Colon (tissue), 2 donors: ENCODE measurements at regions not wholly inside any gene's neighbourhood (a gene's known extent, or its start where the extent isn't known, plus 50 kb on each side); places are given as distances from the start of the nearest gene placed in this dataset.
"Not testable (repeated sequence)": the region's sequence is repeated elsewhere in the genome, so short reads cannot be mapped to it uniquely, and the experiment has no call there.

ENCODE experiments used
- FAIRE-seq: peaks from 2 replicates; lab custom pipeline; 2012; peaks lifted over from hg19 to GRCh38; lab: Jason Lieb, UNC
- donor health status: control.
- donor health status: control.

GRCh38 chr16:63467513-63467912 lies 1431.3 kb upstream of the CDH8 start:
- FAIRE-seq = no peak

- no peak for FAIRE-seq
Measured at GRCh38 chr16:63462316-63462715, 1426.1 kb upstream of the CDH8 start.

- no peak for FAIRE-seq
Measured at GRCh38 chr16:63461248-63461841, 1425.1 kb upstream of the CDH8 start.

- FAIRE-seq = no peak
Measured at GRCh38 chr16:63458846-63459245, 1422.6 kb upstream of the CDH8 start.

- FAIRE-seq = no peak
Measured at GRCh38 chr16:63457869-63458268, 1421.6 kb upstream of the CDH8 start.

- no peak for FAIRE-seq
Measured at GRCh38 chr16:63453261-63453660, 1417.0 kb upstream of the CDH8 start.

GRCh38 chr16:63447121-63447520 lies 1410.9 kb upstream of the CDH8 start:
- no peak for FAIRE-seq

DNA sequence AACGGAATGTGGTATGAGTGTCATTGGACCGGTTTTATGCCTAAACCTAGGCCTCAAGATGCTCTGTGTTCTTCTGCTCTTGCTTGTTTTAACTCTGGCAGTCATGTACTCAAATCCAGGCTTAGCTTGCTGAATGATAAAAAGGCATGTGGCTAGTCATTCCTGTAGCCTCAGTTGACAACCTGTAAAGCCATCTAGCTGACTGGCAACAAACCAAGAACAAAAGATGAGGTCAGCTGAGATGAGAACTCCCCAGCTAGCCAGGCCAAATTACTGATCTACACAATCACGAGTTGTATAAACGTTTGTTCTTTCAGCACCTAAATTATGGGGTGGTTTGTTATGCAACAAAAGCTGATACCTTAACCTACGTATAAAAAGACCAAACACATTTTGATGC lies 1406.0 kb upstream of the CDH8 start:
- FAIRE-seq = no peak

- FAIRE-seq = no peak
Measured at GRCh38 chr16:63426275-63426870, 1390.1 kb upstream of the CDH8 start.

DNA sequence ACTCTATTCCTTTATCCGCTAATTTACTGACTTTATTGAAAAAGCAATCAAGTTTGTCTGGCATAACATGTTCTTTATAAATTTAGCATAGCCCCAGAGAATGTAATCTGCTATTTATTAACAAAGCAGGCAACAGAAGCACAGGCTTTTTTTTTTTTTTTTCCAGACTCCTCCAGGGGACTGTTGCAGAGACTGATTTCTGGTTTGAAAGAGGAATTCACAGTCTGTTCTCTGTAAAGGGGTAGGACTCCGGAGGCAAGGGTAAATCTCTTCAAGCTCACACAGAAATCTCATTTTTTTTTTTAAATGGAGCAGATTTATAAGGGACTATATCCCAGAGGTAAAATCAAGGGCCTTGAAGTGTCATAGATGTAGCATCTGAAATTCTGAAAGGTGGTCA lies 1386.5 kb upstream of the CDH8 start:
- no peak for FAIRE-seq

DNA sequence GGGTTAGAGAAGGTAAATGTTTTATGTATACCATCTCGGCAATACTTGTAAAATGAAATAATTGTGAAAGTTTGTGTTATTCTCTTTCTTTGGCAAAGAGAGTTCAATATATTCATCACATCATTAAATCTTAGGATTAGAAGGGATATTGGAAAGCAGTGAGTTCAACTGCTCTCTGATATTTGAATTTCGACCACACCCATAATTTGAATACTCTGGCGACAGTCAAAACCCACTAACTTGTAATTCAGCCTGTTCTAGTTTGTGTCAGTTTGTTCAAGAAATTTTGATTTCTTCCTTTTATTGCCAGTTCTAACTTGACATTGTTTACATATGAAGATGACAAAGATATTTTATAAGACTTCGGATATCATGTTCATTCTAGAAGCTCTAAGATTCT lies 1380.5 kb upstream of the CDH8 start:
- no peak for FAIRE-seq

GRCh38 chr16:63415014-63415413 lies 1378.8 kb upstream of the CDH8 start:
- no peak for FAIRE-seq

GRCh38 chr16:63410594-63410993 lies 1374.4 kb upstream of the CDH8 start:
- FAIRE-seq = no peak

GRCh38 chr16:63403792-63404191 lies 1367.6 kb upstream of the CDH8 start:
- FAIRE-seq = no peak

DNA sequence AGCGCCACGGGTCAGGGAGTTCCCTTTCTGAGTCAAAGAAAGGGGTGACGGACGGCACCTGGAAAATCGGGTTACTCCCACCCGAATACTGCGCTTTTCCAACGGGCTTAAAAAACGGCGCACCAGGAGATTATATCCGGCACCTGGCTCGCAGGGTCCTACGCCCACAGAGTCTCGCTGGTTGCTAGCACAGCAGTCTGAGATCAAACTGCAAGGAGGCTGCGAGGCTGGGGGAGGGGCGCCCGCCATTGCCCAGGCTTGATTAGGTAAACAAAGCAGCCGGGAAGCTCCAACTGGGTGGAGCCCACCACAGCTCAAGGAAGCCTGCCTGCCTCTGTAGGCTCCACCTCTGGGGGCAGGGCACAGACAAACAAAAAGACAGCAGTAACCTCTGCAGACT lies 1352.0 kb upstream of the CDH8 start:
- FAIRE-seq = not testable (repeated sequence)

DNA sequence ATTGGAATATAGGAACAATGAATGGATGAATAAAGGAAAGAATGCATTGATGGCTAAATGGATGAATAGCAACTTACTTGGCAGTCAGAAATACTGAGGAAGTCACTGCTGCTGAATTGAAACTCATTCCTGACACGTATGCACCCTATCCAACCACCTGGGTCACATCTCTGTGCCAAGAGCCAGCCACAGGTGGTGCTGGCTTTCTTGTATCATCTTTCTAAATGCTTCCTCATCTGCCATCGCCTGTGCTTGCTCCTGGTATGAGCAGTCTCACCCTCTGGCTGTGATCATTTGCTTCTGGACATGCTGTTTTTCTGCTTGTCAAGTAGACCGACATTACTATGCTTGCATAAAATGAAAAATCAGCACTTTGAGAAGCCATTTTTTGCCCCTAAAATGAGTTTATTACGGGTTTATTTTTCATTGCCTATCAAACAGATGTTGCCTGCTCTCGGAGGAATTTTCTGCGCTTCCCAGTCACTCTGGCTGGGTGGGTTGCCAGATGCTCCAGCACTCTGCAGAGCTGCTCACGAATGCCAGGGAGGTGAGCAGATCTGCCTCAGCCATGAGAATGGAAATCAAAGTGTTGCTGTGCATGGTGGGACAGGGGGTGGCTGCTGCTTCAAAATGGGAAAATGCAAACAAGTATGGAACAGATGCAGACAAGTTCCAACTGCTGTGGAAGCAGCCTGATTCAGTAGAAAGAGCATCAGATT lies 1349.6 kb upstream of the CDH8 start:
- FAIRE-seq = no peak

DNA sequence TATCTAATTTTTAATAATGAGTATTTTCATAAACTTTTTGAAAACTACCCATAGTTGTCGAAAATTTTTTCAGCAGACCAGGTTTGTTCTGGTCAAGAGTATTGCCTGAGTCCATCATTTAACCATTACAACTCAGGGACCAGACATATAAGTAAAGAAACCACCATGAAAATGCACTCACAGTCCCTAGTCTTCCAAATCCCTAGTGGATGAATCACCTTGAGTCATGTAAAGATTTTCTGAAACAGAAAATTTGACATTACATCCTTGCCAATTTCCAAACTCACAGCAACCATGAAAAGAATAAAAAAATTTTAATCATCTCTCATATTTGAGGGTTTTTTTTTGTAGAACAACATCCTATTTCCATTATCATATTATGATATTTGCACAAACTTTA lies 1337.5 kb upstream of the CDH8 start:
- no peak for FAIRE-seq

GRCh38 chr16:63372815-63373214 lies 1336.6 kb upstream of the CDH8 start:
- FAIRE-seq = no peak

- no peak for FAIRE-seq
Measured at GRCh38 chr16:63372283-63372682, 1336.0 kb upstream of the CDH8 start.

GRCh38 chr16:63365649-63366304 lies 1329.5 kb upstream of the CDH8 start:
- FAIRE-seq = no peak

DNA sequence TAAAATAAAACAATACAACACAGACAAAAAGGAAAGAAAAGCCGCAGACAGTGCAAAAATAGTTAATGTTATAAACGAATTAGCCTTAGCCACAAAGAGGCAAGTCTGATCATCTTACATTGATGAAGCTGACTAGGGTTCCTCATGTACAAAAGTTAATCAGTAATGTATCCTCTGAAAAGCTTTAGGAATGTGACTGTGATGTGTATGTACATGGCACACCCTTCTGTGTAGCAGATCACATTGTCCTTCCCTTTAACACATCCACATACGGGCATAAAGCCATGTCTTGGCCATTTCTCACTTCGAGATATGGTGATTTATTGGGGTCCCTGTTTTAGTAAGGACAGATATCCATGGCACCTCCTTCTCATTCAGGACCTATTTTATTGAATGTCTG lies 1327.5 kb upstream of the CDH8 start:
- no peak for FAIRE-seq

DNA sequence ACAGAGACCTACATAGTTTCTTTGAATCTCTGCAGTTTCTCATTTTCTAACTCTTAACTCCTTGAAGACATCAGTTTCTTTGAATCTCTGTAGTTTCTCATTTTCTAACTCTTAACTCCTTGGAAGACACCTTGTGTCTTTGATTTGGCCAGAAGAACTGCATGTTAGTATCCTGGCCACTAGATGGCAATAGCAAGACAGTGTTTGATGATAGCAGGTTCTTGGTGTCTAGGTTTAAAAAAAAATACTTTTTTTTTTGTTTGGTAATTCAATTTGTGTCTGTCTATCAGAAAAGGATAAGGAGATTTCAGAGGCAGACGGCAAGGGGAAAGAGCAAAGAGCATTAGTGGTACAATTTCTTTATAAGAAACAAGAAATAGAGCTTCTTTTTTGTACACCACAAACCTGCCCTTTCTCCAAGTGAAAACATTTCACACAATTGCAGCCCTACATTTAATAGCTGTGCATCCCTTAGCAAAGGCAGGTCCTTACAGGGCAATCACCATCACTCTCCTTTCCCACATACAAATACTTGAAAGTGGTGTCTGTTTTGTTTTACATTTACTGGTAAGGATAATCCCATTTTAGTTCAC lies 1324.9 kb upstream of the CDH8 start:
- FAIRE-seq = no peak

GRCh38 chr16:63349961-63350360 lies 1313.7 kb upstream of the CDH8 start:
- no peak for FAIRE-seq
